NB4 (cell line): ENCODE measurements at regions not wholly inside any gene's neighbourhood (a gene's known extent, or its start where the extent isn't known, plus 50 kb on each side); places are given as distances from the start of the nearest gene placed in this dataset.

Experiments used
- DNase-seq: peaks from one replicate; pipeline ENCODE4 v3.0.0; 2010; ENCODE audit warnings: low read depth
- H3K4me3 ChIP-seq: one replicate; pipeline ENCODE4 v1.5.1; 2011; ENCODE audit warnings: mild to moderate bottlenecking, low read depth, low read length, moderate library complexity
- MYC ChIP-seq: IDR thresholded peaks from 2 replicates; pipeline ENCODE4 v1.6.1; 2011; ENCODE audit warnings: low read depth, low read length
- POLR2A ChIP-seq: IDR thresholded peaks from 2 replicates; pipeline ENCODE4 v1.6.1; 2011; ENCODE audit warnings: mild to moderate bottlenecking; ENCODE audit not compliant: insufficient read length; ENCODE audit errors: extremely low read depth
- TF ChIP-seq, protein P1 (sequence below): IDR thresholded peaks from one replicate; pipeline ENCODE4 v1.5.1; 2012; ENCODE audit warnings: low read depth, low read length
- TF ChIP-seq, protein P2 (sequence below): IDR thresholded peaks from 2 replicates; pipeline ENCODE4 v1.6.1; 2011; ENCODE audit warnings: low read depth, low read length

DNA sequence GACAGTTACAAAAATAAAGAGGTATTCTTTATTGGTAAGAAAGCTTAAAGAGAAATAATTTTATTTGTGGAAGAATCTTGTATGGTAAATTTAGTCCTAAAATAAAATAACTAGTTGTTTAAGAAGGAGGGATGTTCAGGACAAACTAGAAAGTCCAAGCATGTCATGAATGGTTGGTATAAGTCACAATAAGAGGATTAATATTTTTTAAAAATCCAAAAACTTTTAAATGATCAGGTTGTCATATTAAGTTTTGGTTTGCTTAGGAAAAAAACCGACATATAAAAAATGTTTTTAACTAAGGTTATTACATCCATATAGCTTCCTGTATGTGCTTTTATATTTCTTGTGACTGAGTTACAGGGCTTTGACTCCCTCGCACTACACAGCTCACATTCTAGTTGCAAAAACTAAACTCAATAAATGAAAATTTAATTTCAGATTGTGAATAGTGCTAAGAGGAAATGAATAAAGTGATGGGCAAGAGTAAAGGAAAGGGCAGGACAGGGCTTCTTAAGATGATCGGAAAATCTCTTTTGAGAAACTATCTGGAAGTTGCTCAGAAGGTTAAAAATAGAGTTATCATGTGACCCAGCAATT, 80.7 kb upstream of the METAP2 start:
- TF ChIP-seq, protein P1, sequence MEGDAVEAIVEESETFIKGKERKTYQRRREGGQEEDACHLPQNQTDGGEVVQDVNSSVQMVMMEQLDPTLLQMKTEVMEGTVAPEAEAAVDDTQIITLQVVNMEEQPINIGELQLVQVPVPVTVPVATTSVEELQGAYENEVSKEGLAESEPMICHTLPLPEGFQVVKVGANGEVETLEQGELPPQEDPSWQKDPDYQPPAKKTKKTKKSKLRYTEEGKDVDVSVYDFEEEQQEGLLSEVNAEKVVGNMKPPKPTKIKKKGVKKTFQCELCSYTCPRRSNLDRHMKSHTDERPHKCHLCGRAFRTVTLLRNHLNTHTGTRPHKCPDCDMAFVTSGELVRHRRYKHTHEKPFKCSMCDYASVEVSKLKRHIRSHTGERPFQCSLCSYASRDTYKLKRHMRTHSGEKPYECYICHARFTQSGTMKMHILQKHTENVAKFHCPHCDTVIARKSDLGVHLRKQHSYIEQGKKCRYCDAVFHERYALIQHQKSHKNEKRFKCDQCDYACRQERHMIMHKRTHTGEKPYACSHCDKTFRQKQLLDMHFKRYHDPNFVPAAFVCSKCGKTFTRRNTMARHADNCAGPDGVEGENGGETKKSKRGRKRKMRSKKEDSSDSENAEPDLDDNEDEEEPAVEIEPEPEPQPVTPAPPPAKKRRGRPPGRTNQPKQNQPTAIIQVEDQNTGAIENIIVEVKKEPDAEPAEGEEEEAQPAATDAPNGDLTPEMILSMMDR = no peak
- TF ChIP-seq, protein P2, sequence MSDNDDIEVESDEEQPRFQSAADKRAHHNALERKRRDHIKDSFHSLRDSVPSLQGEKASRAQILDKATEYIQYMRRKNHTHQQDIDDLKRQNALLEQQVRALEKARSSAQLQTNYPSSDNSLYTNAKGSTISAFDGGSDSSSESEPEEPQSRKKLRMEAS = no peak
- TF ChIP-seq MYC = no peak
- no peak for DNase-seq
- no peak overlapping the region for H3K4me3 ChIP-seq

DNA sequence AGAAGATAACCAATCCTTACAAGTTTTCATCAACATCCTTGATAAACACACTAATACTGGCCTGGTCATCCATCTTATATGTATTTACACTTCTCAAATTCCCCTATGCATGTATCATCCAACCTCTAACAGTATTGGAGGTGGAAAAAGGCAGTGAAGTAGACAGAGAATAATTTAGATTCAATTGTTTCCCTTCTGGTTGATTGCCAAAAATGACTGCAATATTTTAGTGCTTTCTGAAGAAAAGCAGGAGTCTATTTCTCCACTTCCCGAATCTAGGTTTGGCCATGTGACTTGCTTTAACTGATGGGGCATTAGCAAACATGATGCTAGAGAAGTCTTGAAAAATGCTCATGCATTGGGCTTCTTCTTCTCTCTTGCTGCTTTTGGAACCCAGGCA, 78.3 kb upstream of the METAP2 start:
- DNase-seq = no peak
- TF ChIP-seq, protein P1 = no peak
- TF ChIP-seq, protein P2 = no peak
- TF ChIP-seq MYC = no peak
- TF ChIP-seq POLR2A = no peak
- no peak overlapping the region for H3K4me3 ChIP-seq

DNA sequence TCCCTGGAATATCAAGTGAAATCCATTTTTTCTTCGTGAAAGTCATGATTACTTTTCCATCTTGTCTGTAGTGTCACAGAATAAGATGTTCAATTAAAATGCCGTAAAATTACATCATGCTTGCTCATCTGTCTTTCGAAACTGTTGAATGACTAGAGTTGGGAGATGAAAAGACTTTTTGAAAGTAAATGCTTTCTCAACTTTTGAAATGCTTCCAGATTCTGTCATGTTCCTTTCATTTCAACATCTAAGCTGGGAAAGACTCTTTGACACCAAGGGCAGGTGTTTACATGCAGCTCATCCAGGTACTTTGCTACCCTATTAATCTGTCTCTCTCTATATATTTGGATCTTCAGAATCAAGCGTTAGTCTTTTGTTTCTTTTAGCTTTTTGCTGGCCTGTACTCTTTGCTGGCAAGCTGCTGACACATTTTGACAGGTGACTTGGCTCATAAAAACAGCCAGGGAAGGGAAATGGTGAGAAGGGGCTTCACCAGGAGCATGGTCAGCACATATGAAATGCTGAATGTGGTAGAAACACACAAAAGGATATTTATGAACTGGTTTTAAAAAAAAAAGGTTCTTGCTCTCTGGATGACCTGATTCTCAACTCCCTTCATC, 77.0 kb upstream of the METAP2 start:
- no peak for TF ChIP-seq POLR2A
- TF ChIP-seq MYC = no peak
- TF ChIP-seq, protein P1 = no peak
- TF ChIP-seq, protein P2 = no peak
- no peak overlapping the region for H3K4me3 ChIP-seq
- peak; percentile 17 for DNase-seq

DNA sequence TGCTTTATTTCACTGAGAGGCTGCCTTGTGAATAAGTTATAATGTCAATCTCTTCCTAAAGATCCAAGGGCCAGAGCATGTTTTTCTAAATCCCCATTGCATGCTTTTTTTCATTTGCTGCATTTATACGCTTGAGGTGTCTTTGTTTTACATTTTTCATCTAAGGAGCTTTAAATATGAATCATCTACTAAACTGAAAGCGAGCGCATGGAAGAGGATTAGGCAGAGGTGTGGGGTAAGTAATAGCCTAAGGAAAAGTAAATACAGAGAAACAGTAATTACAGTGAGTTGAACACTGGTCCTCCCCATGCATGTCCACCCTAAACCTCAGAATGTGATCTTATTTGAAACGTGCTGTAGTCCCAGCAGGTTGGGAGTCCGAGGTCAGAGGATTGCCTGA, 76.4 kb upstream of the METAP2 start:
- no peak for TF ChIP-seq POLR2A
- no peak for TF ChIP-seq MYC
- TF ChIP-seq, protein P1 = no peak
- TF ChIP-seq, protein P2 = no peak

DNA sequence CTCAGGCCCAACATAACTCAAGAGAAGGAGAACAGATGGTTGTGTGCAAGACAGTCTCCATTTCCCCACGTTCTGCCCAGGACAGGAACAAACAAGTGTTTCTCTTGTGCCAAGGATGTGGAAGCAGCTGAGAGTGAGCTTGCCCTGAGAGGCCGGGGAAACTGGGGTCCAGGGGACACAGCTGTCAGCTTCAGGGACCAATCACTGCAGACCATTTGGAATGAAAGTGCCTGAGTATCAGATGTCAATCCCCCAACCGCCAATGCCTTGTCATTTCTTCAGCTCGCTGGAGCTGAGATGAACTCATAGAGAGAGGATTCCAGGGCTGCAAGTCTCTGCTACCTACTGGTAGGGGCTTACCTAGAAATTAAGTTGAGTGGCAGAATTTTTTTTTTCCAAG, 71.9 kb upstream of the METAP2 start:
- no peak for DNase-seq
- TF ChIP-seq MYC (no peak), POLR2A (no peak)
- TF ChIP-seq, protein P1 = no peak
- TF ChIP-seq, protein P2 = no peak

More for the DNA sequence above, 76.4 kb upstream of the METAP2 start:
- DNase-seq = no peak
- H3K4me3 ChIP-seq = no peak overlapping the region

More for the DNA sequence above, 71.9 kb upstream of the METAP2 start:
- H3K4me3 ChIP-seq = no peak overlapping the region
